Lung (tissue), 11 donors: ENCODE measurements at regions not wholly inside any gene's neighbourhood (a gene's known extent, or its start where the extent isn't known, plus 50 kb on each side); places are given as distances from the start of the nearest gene placed in this dataset.

Experiments
- ATAC-seq: fragments of 200-7000 bp; cut with Tn5 transposase; one replicate; pipeline ENCODE4 v1.9.1; 2020; ENCODE audit warnings: moderate number of reproducible peaks; ENCODE audit not compliant: insufficient read depth, low FRiP score
- DNase-seq, 3 donors: peaks; one replicate each; pipeline ENCODE4 v3.0.0-alpha.2; 2013 to 2017
- H3K27ac ChIP-seq, 2 donors: one replicate each; pipeline ENCODE4 v1.5.1; 2013; ENCODE audit warnings: mild to moderate bottlenecking in 2 of 2, moderate library complexity in 2 of 2, control low read depth in 1 of 2, inconsistent platforms in 1 of 2, low read depth in 1 of 2, low read length in 1 of 2
- H3K27me3 ChIP-seq, 3 donors: one replicate each; pipeline ENCODE4 v1.5.1; 2013; ENCODE audit warnings: low read length in 2 of 3; ENCODE audit not compliant: control insufficient read depth in 3 of 3, insufficient read depth in 3 of 3
- H3K36me3 ChIP-seq, 4 donors: one replicate each; pipeline ENCODE4 v1.5.1; 2013; ENCODE audit warnings: low read length in 4 of 4, mild to moderate bottlenecking in 1 of 4, moderate library complexity in 1 of 4; ENCODE audit not compliant: control insufficient read depth in 4 of 4, insufficient read depth in 4 of 4
- H3K4me1 ChIP-seq, 5 donors: one replicate each; pipeline ENCODE4 v1.5.1; 2013; ENCODE audit warnings: low read length in 5 of 5, mild to moderate bottlenecking in 2 of 5, moderate library complexity in 1 of 5; ENCODE audit not compliant: control insufficient read depth in 5 of 5, insufficient read depth in 5 of 5
- H3K4me3 ChIP-seq: one replicate; pipeline ENCODE4 v1.5.1; 2013; ENCODE audit warnings: mild to moderate bottlenecking, control low read depth, moderate library complexity
- H3K9ac ChIP-seq, 2 donors: one replicate each; pipeline ENCODE4 v1.5.1; 2013; ENCODE audit warnings: low read length in 2 of 2, control low read depth in 1 of 2; ENCODE audit not compliant: insufficient read depth in 1 of 2
- H3K9me3 ChIP-seq, 4 donors: one replicate each; pipeline ENCODE4 v1.5.1; 2013; ENCODE audit warnings: low read length in 3 of 4, mild to moderate bottlenecking in 1 of 4, moderate library complexity in 1 of 4; ENCODE audit not compliant: control insufficient read depth in 4 of 4, insufficient read depth in 3 of 4
- WGBS, 2 donors: extraction: QIAGEN DNeasy Blood & Tissue Kit; methylation state at CpG; one replicate each; pipeline ENCODE4 v1.1.7; 2013; 5-methylcytosine and 5-hydroxymethylcytosine counted together
- TF ChIP-seq, protein P1 (sequence below): IDR thresholded peaks from 2 replicates; pipeline ENCODE4 v1.5.1; 2012; ENCODE audit warnings: mild to moderate bottlenecking; ENCODE audit errors: control extremely low read depth, extremely low read depth
- donor health status: control.
- donor health status: control.
- donor health status: Bipolar disorder and iron deficiency.
- donor health status: healthy.
- donor health status: DM: yes; HTN: yes; CAD: no.

GRCh38 chr15:29933042-29933803 lies 111.0 kb upstream of the TJP1 start:
- TF ChIP-seq, protein P1, sequence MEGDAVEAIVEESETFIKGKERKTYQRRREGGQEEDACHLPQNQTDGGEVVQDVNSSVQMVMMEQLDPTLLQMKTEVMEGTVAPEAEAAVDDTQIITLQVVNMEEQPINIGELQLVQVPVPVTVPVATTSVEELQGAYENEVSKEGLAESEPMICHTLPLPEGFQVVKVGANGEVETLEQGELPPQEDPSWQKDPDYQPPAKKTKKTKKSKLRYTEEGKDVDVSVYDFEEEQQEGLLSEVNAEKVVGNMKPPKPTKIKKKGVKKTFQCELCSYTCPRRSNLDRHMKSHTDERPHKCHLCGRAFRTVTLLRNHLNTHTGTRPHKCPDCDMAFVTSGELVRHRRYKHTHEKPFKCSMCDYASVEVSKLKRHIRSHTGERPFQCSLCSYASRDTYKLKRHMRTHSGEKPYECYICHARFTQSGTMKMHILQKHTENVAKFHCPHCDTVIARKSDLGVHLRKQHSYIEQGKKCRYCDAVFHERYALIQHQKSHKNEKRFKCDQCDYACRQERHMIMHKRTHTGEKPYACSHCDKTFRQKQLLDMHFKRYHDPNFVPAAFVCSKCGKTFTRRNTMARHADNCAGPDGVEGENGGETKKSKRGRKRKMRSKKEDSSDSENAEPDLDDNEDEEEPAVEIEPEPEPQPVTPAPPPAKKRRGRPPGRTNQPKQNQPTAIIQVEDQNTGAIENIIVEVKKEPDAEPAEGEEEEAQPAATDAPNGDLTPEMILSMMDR = no peak
- H3K4me1 ChIP-seq = peaks cover 0 to 5% (median 0%) of the 10 kb centered on the region in 5 donors
- no peaks in the 10 kb centered on the region for H3K27me3 ChIP-seq
- H3K27ac ChIP-seq = no peak overlapping the region
- no peak overlapping the region for H3K9ac ChIP-seq
- WGBS, 2 donors = 54 to 65% methylated on average over 3 of the region's 3 CpGs
- H3K36me3 ChIP-seq = no peaks in the 10 kb centered on the region
- H3K4me3 ChIP-seq = no peak overlapping the region
- ATAC-seq (no peak), DNase-seq (no peak)
- H3K9me3 ChIP-seq = no peaks in the 10 kb centered on the region

- Histone ChIP-seq H3K9me3 (no peaks in the 10 kb centered on the region), H3K9ac (no peak overlapping the region), H3K36me3 (no peaks in the 10 kb centered on the region), H3K27me3 (no peaks in the 10 kb centered on the region), H3K27ac (peak overlapping the region in 1 of 2 donors; percentile 30), H3K4me3 (no peak overlapping the region), H3K4me1 (peaks cover 0 to 11% (median 7%) of the 10 kb centered on the region in 5 donors)
- no peak for ATAC-seq
- DNase-seq = no peak
- TF ChIP-seq, protein P1 = no peak
- WGBS, 2 donors = 87 to 88% methylated on average over 2 of the region's 2 CpGs
These were observed 103.8 kb upstream of the TJP1 start for GRCh38 chr15:29926083-29926388.

GRCh38 chr15:29925227-29926082 lies 103.2 kb upstream of the TJP1 start:
- Histone ChIP-seq H3K4me1 (peaks cover 0 to 11% (median 7%) of the 10 kb centered on the region in 5 donors), H3K27me3 (no peaks in the 10 kb centered on the region), H3K9ac (no peak overlapping the region), H3K4me3 (no peak overlapping the region), H3K36me3 (no peaks in the 10 kb centered on the region), H3K9me3 (no peaks in the 10 kb centered on the region), H3K27ac (peak overlapping the region in 1 of 2 donors; percentile 74)
- DNase-seq (peak; percentile 78 to 80 (median 79)), ATAC-seq (peak; percentile 45)
- TF ChIP-seq, protein P1 = peak; percentile 65
- 49 to 57% methylated on average over 5 of the region's 5 CpGs for WGBS, 2 donors
